PC-3 (cell line): ENCODE measurements at regions not wholly inside any gene's neighbourhood (a gene's known extent, or its start where the extent isn't known, plus 50 kb on each side); places are given as distances from the start of the nearest gene placed in this dataset.

Source experiments
- EZH2 ChIP-seq: fragments of 300-600 bp; sonication (generic); IDR thresholded peaks from one replicate; pipeline ENCODE4 v1.6.1; 2017; ENCODE audit warnings: antibody characterized with exemption, mild to moderate bottlenecking, low read length; ENCODE audit not compliant: unreplicated experiment
- EZH2phosphoT487 ChIP-seq: fragments of 300-600 bp; sonication (generic); IDR thresholded peaks from 2 replicates; pipeline ENCODE4 v1.6.1; 2018; ENCODE audit warnings: mild to moderate bottlenecking, antibody characterized with exemption, low read length, borderline replicate concordance
- TF ChIP-seq, protein P1 (sequence below): fragments of 300-600 bp; sonication (generic); conservative IDR thresholded peaks from 2 replicates; pipeline ENCODE4 v1.5.1; 2017; ENCODE audit warnings: antibody characterized with exemption, low read depth, mild to moderate bottlenecking, low read length

- TF ChIP-seq, protein P1, sequence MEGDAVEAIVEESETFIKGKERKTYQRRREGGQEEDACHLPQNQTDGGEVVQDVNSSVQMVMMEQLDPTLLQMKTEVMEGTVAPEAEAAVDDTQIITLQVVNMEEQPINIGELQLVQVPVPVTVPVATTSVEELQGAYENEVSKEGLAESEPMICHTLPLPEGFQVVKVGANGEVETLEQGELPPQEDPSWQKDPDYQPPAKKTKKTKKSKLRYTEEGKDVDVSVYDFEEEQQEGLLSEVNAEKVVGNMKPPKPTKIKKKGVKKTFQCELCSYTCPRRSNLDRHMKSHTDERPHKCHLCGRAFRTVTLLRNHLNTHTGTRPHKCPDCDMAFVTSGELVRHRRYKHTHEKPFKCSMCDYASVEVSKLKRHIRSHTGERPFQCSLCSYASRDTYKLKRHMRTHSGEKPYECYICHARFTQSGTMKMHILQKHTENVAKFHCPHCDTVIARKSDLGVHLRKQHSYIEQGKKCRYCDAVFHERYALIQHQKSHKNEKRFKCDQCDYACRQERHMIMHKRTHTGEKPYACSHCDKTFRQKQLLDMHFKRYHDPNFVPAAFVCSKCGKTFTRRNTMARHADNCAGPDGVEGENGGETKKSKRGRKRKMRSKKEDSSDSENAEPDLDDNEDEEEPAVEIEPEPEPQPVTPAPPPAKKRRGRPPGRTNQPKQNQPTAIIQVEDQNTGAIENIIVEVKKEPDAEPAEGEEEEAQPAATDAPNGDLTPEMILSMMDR: no peak
- TF ChIP-seq EZH2 (no peak), EZH2phosphoT487 (no peak)
Measured at GRCh38 chr6:139686308-139686707, 311.9 kb upstream of the CITED2 start.
